K562 (cell line): ENCODE measurements at regions not wholly inside any gene's neighbourhood (a gene's known extent, or its start where the extent isn't known, plus 50 kb on each side); places are given as distances from the start of the nearest gene placed in this dataset.

Source experiments
- ATAC-seq: fragments of 200-7000 bp; cut with Tn5 transposase; 3 replicates; pipeline ENCODE4 v1.9.1; 2020; ENCODE audit warnings: moderate library complexity
- BruUV-seq: library from RNA; stranded (reverse); fragments of 400-500 nt; replicated peaks from 2 replicates; lab custom pipeline; 2021; lab: Mats Ljungman, UMichigan
- CTCF ChIA-PET: fragments of 300-600 bp; formaldehyde crosslinking; extraction: SDS; loops from one replicate; lab custom pipeline; 2021; ENCODE audit warnings: low intra/inter-chr PET ratio; lab: Yijun Ruan, JAX
- POLR2A ChIA-PET: fragments of 300-600, 350-650 bp; sonication (Branson Sonifier 250); formaldehyde crosslinking; extraction: SDS; loops from one replicate; lab custom pipeline; 2021; ENCODE audit warnings: antibody characterized with exemption, inconsistent platforms; lab: Yijun Ruan, JAX
- DNase-seq, 4 experiments: peaks; one replicate each; pipeline versions ENCODE4 v3.0.0 to v3.0.0-alpha.2; 2011 to 2018; ENCODE audit warnings: low spot score in 3 of 4, mixed read lengths in 3 of 4; ENCODE audit errors: extremely low read depth in 1 of 4
- FAIRE-seq: peaks from 2 replicates; lab custom pipeline; 2011; peaks lifted over from hg19 to GRCh38; lab: Jason Lieb, UNC
- H2AFZ ChIP-seq: 2 replicates; pipeline ENCODE4 v1.6.0; 2011; ENCODE audit warnings: low read depth, low read length, control low read depth, inconsistent platforms
- H3K27ac ChIP-seq: fragments of 200-600 bp; 3 replicates; pipeline ENCODE4 v1.8.0; 2011; ENCODE audit warnings: low read depth, mild to moderate bottlenecking, control low read depth, inconsistent platforms, low read length, moderate library complexity, mixed read lengths; ENCODE audit errors: extremely low read depth
- H3K27me3 ChIP-seq, 2 experiments: fragments of 300-600 bp in 1 of 2; 2 replicates in 1 of 2; 3 replicates in 1 of 2; pipeline versions ENCODE4 v1.6.0 to v1.8.0; 2011; ENCODE audit warnings: inconsistent platforms in 2 of 2, low read length in 2 of 2, mild to moderate bottlenecking in 1 of 2, mixed read lengths in 1 of 2, moderate library complexity in 1 of 2; ENCODE audit not compliant: control insufficient read depth in 2 of 2, insufficient read depth in 2 of 2
- H3K36me3 ChIP-seq: fragments of 300-600 bp; 3 replicates; pipeline ENCODE4 v1.8.0; 2011; ENCODE audit warnings: mild to moderate bottlenecking, low read length, inconsistent platforms; ENCODE audit not compliant: control insufficient read depth, insufficient read depth
- H3K4me1 ChIP-seq, 2 experiments: fragments of 200-600 bp in 1 of 2; replicated peaks in 1 of 2; 2 replicates in 1 of 2; 3 replicates in 1 of 2; pipeline versions ENCODE4 v1.5.1 to v1.8.0; 2011; ENCODE audit warnings: inconsistent platforms in 2 of 2, low read length in 2 of 2, mild to moderate bottlenecking in 1 of 2, mixed read lengths in 1 of 2, moderate library complexity in 1 of 2; ENCODE audit not compliant: control insufficient read depth in 2 of 2, insufficient read depth in 2 of 2
- H3K4me2 ChIP-seq: 2 replicates; pipeline ENCODE4 v1.6.1; 2011; ENCODE audit warnings: low read length, control low read depth, inconsistent platforms, mixed read lengths; ENCODE audit not compliant: insufficient read depth
- H3K4me3 ChIP-seq: fragments of 200-600 bp; sonication (generic), shearing (Covaris generic); 2 replicates; pipeline ENCODE4 v1.5.1; 2016; ENCODE audit warnings: control low read depth, inconsistent platforms
- H3K79me2 ChIP-seq: fragments of 200-600 bp; 3 replicates; pipeline ENCODE4 v1.8.0; 2011; ENCODE audit warnings: low read length, inconsistent platforms; ENCODE audit not compliant: control insufficient read depth, insufficient read depth
- H3K9ac ChIP-seq, 2 experiments: 2 replicates each; pipeline versions ENCODE4 v1.6.0 to v1.6.1; 2011; ENCODE audit warnings: low read depth in 2 of 2, low read length in 2 of 2, control low read depth in 1 of 2, inconsistent platforms in 1 of 2, mild to moderate bottlenecking in 1 of 2, mixed read lengths in 1 of 2; ENCODE audit not compliant: insufficient read depth in 1 of 2
- H3K9me1 ChIP-seq: one replicate; pipeline ENCODE4 v1.6.0; 2011; ENCODE audit warnings: inconsistent platforms, mild to moderate bottlenecking, low read length, moderate library complexity; ENCODE audit not compliant: control insufficient read depth, insufficient read depth
- H3K9me3 ChIP-seq: replicated peaks from 2 replicates; pipeline ENCODE4 v1.5.1; 2011; ENCODE audit warnings: low read depth, low read length, inconsistent platforms; ENCODE audit not compliant: control insufficient read depth, insufficient read depth
- H4K20me1 ChIP-seq: replicated peaks from 2 replicates; pipeline ENCODE4 v1.6.1; 2011; ENCODE audit warnings: low read length, inconsistent platforms, mixed read lengths; ENCODE audit not compliant: control insufficient read depth, insufficient read depth
- CC2D1A ChIP-seq: fragments of 450-650 bp; IDR thresholded peaks from 2 replicates; pipeline ENCODE4 v1.6.1; 2017; ENCODE audit warnings: mild to moderate bottlenecking
- CSDE1 ChIP-seq, 2 experiments: fragments of 450-650 bp; IDR thresholded peaks; 2 replicates each; pipeline ENCODE4 v1.6.1; 2016; ENCODE audit warnings: mild to moderate bottlenecking in 1 of 2
- MCM7 ChIP-seq, 2 experiments: fragments of 450-650 bp; IDR thresholded peaks; 2 replicates each; pipeline ENCODE4 v1.6.1; 2016 to 2018
- MYNN ChIP-seq, 2 experiments: sonication (generic); formaldehyde crosslinking in 1 of 2; IDR thresholded peaks; 2 replicates each; pipeline versions ENCODE4 v1.5.0 to v1.6.1; 2016 to 2020; ENCODE audit warnings: antibody characterized with exemption in 1 of 2, missing genetic modification reagents in 1 of 2
- TSHZ1 ChIP-seq: fragments of 250-450 bp; sonication (Bioruptor Pico); IDR thresholded peaks from 2 replicates; pipeline ENCODE4 v1.4.0; 2020; ENCODE audit warnings: mild to moderate bottlenecking, moderate library complexity
- ZBTB11 ChIP-seq, 3 experiments: fragments of 200-800 bp in 1 of 3; fragments of 250-450 bp in 1 of 3; fragments of 450-650 bp in 1 of 3; sonication (Bioruptor Pico) in 1 of 3; sonication (Bioruptor generic) in 1 of 3; formaldehyde crosslinking in 1 of 3; IDR thresholded peaks; 2 replicates each; pipeline versions ENCODE4 v1.6.1 to v1.8.0; 2016 to 2022; ENCODE audit warnings: mild to moderate bottlenecking in 2 of 3, missing genetic modification characterization in 2 of 3, missing compliant biosample characterization in 1 of 3, moderate library complexity in 1 of 3
- in situ Hi-C: fragments of 300-500 bp; cut with MboI; formaldehyde crosslinking; loops from 4 replicates; pipeline ENCODE4 v1.15.0; 2018; ENCODE audit warnings: inconsistent platforms, mixed read lengths
- intact Hi-C: fragments of 100-400 bp; cut with micrococcal nuclease; formaldehyde crosslinking; loops from 2 replicates; pipeline ENCODE4 v1.14.2; 2022

- no peaks in the 10 kb centered on the region for H3K9me3 ChIP-seq
- TF ChIP-seq CSDE1 (IDR thresholded peaks at IDR 0.05): no peak
- no peak for TF ChIP-seq ZBTB11 (CRISPR knock-in tag; IDR thresholded peaks at IDR 0.05)
- TF ChIP-seq CC2D1A: no peak
- no peak for TF ChIP-seq TSHZ1 (CRISPR knock-in tag)
- no peak for TF ChIP-seq MYNN (IDR thresholded peaks at IDR 0.05)
- TF ChIP-seq MYNN (CRISPR knock-in tag; IDR thresholded peaks at IDR 0.05): no peak
- TF ChIP-seq MCM7 (IDR thresholded peaks at IDR 0.05): no peak
- H3K79me2 ChIP-seq: no peaks in the 10 kb centered on the region
- no peak overlapping the region for H3K4me2 ChIP-seq
- ATAC-seq (no peak), FAIRE-seq (no peak), DNase-seq (no peak)
- in situ Hi-C loops: no loop called here
- H3K36me3 ChIP-seq: no peaks in the 10 kb centered on the region
- H3K9me1 ChIP-seq: no peaks in the 10 kb centered on the region
- no peaks in the 10 kb centered on the region for H3K27me3 ChIP-seq
- ChIA-PET POLR2A (no interaction called here), CTCF (no interaction called here)
- H3K9ac ChIP-seq: no peak overlapping the region
- H2AFZ ChIP-seq: no peak overlapping the region
- no peaks in the 10 kb centered on the region for H3K4me1 ChIP-seq
- BruUV-seq: no TSS peak
- H3K27ac ChIP-seq: no peak overlapping the region
- intact Hi-C loops: no loop called here
- H4K20me1 ChIP-seq: no peaks in the 10 kb centered on the region
- no peak overlapping the region for H3K4me3 ChIP-seq
Observed at GRCh38 chr2:194270648-194271047, 1386.4 kb upstream of the SLC39A10 start.
